ENCODE measurements at regions not wholly inside any gene's neighbourhood (a gene's known extent, or its start where the extent isn't known, plus 50 kb on each side); places are given as distances from the start of the nearest gene placed in this dataset.

DNA sequence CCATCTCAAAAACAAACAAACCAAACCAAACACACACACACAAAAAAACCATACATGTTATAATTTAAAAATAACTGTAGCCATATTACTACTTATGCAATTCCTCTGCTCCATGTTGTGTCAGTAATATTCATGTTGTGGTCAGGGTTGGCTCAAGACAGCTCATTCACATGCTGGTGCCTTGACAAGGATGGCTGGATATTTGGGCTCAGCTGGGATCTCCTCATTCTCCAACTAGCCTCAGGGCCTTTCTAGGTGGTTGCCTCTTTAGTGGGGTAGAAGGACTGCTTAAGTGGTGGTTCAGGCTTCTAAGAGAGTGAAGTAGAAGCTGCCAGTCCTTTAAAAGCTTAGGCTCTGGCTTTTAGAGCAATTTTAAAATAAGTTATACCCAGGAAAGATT lies 189.3 kb downstream of the ADRA2A start:
- TF ChIP-seq, protein P1, sequence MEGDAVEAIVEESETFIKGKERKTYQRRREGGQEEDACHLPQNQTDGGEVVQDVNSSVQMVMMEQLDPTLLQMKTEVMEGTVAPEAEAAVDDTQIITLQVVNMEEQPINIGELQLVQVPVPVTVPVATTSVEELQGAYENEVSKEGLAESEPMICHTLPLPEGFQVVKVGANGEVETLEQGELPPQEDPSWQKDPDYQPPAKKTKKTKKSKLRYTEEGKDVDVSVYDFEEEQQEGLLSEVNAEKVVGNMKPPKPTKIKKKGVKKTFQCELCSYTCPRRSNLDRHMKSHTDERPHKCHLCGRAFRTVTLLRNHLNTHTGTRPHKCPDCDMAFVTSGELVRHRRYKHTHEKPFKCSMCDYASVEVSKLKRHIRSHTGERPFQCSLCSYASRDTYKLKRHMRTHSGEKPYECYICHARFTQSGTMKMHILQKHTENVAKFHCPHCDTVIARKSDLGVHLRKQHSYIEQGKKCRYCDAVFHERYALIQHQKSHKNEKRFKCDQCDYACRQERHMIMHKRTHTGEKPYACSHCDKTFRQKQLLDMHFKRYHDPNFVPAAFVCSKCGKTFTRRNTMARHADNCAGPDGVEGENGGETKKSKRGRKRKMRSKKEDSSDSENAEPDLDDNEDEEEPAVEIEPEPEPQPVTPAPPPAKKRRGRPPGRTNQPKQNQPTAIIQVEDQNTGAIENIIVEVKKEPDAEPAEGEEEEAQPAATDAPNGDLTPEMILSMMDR (IDR thresholded peaks at IDR 0.05) = no peak
- TF ChIP-seq POLR2AphosphoS5 (IDR thresholded peaks at IDR 0.05) = no peak
- TF ChIP-seq EP300 (IDR thresholded peaks at IDR 0.05) = no peak
